ENCODE measurements at regions not wholly inside any gene's neighbourhood (a gene's known extent, or its start where the extent isn't known, plus 50 kb on each side); places are given as distances from the start of the nearest gene placed in this dataset.

DNA sequence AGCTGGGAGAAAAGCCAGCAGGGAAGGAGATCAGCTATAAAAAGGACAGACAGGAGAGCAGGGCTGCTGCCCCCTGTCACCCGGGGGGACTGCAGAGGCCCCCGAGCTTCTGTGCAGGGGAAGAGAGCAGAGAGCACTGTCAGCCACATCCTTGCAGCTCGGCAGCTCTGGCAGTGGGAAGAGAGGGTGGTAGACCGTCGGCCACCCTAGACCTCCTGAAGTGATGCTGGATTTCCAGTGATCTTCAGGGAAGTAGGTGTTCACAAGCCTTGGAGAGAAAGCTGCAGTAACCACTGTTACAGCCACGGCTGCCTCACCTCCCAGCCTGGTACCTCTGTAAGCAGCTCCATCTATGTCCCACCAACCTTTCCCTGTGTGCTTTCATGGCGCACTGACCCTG is 134.9 kb downstream of the TFCP2L1 start:
- TF ChIP-seq, protein P1, sequence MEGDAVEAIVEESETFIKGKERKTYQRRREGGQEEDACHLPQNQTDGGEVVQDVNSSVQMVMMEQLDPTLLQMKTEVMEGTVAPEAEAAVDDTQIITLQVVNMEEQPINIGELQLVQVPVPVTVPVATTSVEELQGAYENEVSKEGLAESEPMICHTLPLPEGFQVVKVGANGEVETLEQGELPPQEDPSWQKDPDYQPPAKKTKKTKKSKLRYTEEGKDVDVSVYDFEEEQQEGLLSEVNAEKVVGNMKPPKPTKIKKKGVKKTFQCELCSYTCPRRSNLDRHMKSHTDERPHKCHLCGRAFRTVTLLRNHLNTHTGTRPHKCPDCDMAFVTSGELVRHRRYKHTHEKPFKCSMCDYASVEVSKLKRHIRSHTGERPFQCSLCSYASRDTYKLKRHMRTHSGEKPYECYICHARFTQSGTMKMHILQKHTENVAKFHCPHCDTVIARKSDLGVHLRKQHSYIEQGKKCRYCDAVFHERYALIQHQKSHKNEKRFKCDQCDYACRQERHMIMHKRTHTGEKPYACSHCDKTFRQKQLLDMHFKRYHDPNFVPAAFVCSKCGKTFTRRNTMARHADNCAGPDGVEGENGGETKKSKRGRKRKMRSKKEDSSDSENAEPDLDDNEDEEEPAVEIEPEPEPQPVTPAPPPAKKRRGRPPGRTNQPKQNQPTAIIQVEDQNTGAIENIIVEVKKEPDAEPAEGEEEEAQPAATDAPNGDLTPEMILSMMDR (IDR thresholded peaks at IDR 0.05; ENCODE audit: poor library complexity, severe bottlenecking), result no peak
- no peaks in the 10 kb centered on the region for H3K4me1 ChIP-seq (ENCODE audit: insufficient read depth, poor library complexity, severe bottlenecking)
- no peak for DNase-seq (ENCODE audit: low spot score)
- no peaks in the 10 kb centered on the region for H3K9me3 ChIP-seq (ENCODE audit: severe bottlenecking)
- no peak for ATAC-seq (ENCODE audit: low read depth)
- no peak overlapping the region for H3K4me3 ChIP-seq (ENCODE audit: severe bottlenecking)
- no peaks in the 10 kb centered on the region for H3K27me3 ChIP-seq (ENCODE audit: insufficient read depth, poor library complexity, severe bottlenecking)
- H3K27ac ChIP-seq (ENCODE audit: poor library complexity, severe bottlenecking), result no peak overlapping the region
- H3K36me3 ChIP-seq (ENCODE audit: low read depth), result no peaks in the 10 kb centered on the region

DNA sequence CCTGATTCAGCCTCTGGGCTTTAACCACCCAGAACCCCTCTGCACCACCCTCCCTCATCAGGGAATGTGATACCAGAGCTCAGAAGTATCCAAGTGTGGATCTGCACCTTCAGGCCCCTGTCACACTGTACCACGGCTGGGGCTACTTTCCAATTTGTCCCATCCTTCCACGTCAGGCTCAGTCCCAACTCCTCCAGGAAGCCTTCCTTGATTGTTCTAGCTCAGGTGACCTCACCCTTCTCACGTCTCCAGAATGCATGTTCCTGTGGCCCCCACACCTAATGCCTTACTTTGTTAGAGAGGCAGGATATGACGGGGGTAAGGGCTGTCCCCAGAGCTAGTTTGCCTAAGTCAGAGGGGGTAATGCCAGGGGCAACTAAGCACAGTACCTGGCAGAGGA is 134.3 kb downstream of the TFCP2L1 start:
- Histone ChIP-seq H3K36me3 (ENCODE audit: low read depth) (no peaks in the 10 kb centered on the region), H3K4me3 (ENCODE audit: severe bottlenecking) (no peak overlapping the region), H3K27ac (ENCODE audit: poor library complexity, severe bottlenecking) (no peak overlapping the region), H3K9me3 (ENCODE audit: severe bottlenecking) (no peaks in the 10 kb centered on the region), H3K27me3 (ENCODE audit: insufficient read depth, poor library complexity, severe bottlenecking) (no peaks in the 10 kb centered on the region), H3K4me1 (ENCODE audit: insufficient read depth, poor library complexity, severe bottlenecking) (no peaks in the 10 kb centered on the region)
- TF ChIP-seq, protein P1 (IDR thresholded peaks at IDR 0.05; ENCODE audit: poor library complexity, severe bottlenecking), result no peak
- ATAC-seq (ENCODE audit: low read depth) (no peak), DNase-seq (ENCODE audit: low spot score) (no peak)

DNA sequence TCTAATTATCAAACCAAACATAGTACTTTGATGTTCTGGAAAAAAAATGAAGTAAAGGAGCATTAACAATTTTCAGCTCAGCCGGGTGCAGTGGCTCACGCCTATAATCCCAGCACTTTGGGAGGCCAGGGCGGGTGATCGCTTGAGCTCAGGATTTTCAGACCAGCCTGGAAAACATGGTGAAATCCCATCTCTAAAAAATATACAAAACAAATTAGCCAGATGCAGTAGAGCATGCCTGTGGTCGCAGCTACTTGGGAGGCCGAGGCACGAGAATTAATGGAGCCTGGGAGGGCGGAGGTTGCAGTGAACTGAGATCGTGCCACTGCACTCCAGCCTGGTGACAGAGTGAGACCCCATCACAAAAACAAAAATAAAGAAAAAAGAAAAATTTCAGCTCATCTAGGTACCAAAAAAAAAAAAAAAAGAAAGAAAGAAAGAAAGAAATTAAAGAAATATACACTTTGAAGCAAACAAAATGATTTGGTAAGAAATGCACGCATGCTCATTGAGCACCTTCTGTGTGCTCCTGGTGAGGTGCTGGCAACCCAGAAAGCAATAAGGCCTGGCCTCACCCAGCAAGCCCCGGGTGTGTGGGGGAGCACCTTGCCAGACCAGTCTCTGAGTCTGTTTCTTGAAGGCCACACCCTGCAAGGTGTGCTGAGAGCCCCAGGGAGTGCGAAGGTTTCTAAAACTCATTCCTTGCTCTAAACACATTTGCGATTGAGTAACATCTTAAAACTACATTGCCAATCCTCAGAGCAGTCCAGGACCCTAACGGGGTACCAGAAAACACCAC is 133.5 kb downstream of the TFCP2L1 start:
- no peaks in the 10 kb centered on the region for H3K4me1 ChIP-seq (ENCODE audit: insufficient read depth, poor library complexity, severe bottlenecking)
- DNase-seq (ENCODE audit: low spot score), result no peak
- TF ChIP-seq, protein P1 (IDR thresholded peaks at IDR 0.05; ENCODE audit: poor library complexity, severe bottlenecking), result no peak
- no peaks in the 10 kb centered on the region for H3K36me3 ChIP-seq (ENCODE audit: low read depth)
- no peaks in the 10 kb centered on the region for H3K9me3 ChIP-seq (ENCODE audit: severe bottlenecking)
- H3K27ac ChIP-seq (ENCODE audit: poor library complexity, severe bottlenecking), result no peak overlapping the region
- no peak overlapping the region for H3K4me3 ChIP-seq (ENCODE audit: severe bottlenecking)
- peak; percentile 69 for ATAC-seq (ENCODE audit: low read depth)
- H3K27me3 ChIP-seq (ENCODE audit: insufficient read depth, poor library complexity, severe bottlenecking), result no peaks in the 10 kb centered on the region

DNA sequence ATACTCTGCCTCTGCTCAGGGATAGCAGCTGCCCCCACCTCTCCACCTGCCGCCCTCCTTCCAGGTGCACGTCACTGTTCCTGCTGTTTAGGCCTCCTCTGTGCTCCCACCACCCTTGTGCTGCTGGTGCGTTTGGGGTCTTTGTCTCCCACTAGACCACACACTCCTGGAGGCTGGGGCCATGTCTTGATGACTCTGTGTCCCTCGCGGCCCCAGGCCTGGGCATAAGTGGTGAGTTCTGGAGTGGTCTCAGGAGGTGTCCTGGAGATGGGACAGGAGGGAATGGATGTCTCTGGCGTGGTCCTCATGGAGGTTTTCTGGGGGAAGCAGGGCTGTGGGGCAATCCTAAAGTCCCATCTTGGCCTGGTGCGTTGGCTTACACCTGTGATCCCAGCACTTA is 132.1 kb downstream of the TFCP2L1 start:
- TF ChIP-seq, protein P1 (IDR thresholded peaks at IDR 0.05; ENCODE audit: poor library complexity, severe bottlenecking), result no peak

DNA sequence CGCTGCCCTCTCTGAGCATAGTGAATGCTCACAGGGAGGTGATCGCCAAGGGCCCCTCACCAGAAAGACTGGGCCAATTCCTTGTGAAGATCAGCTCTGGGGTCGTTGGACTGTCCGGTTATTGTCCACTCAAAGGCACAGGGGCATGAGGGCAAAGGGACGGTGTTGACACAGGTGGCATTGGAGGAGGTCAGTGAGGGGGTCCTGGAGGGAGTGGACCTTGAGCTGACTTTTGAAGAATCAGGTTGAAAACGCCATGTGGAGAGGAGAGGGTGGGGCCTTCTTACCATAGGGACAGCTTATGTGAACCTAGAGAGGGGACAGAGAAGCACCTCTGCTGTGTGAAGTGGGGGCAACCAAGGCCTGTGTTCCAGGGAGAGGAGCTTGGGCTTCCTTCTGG is 131.5 kb downstream of the TFCP2L1 start:
- TF ChIP-seq, protein P1 (IDR thresholded peaks at IDR 0.05; ENCODE audit: poor library complexity, severe bottlenecking), result no peak
- ATAC-seq (ENCODE audit: low read depth) (no peak), DNase-seq (ENCODE audit: low spot score) (no peak)
- H3K36me3 ChIP-seq (ENCODE audit: low read depth), result no peaks in the 10 kb centered on the region
- H3K4me3 ChIP-seq (ENCODE audit: severe bottlenecking), result no peak overlapping the region
- no peak overlapping the region for H3K27ac ChIP-seq (ENCODE audit: poor library complexity, severe bottlenecking)
- no peaks in the 10 kb centered on the region for H3K4me1 ChIP-seq (ENCODE audit: insufficient read depth, poor library complexity, severe bottlenecking)
- no peaks in the 10 kb centered on the region for H3K9me3 ChIP-seq (ENCODE audit: severe bottlenecking)
- no peaks in the 10 kb centered on the region for H3K27me3 ChIP-seq (ENCODE audit: insufficient read depth, poor library complexity, severe bottlenecking)

More for the DNA sequence above, 132.1 kb downstream of the TFCP2L1 start:
- Histone ChIP-seq H3K9me3 (ENCODE audit: severe bottlenecking) (no peaks in the 10 kb centered on the region), H3K4me3 (ENCODE audit: severe bottlenecking) (no peak overlapping the region), H3K27ac (ENCODE audit: poor library complexity, severe bottlenecking) (no peak overlapping the region), H3K27me3 (ENCODE audit: insufficient read depth, poor library complexity, severe bottlenecking) (no peaks in the 10 kb centered on the region), H3K4me1 (ENCODE audit: insufficient read depth, poor library complexity, severe bottlenecking) (no peaks in the 10 kb centered on the region), H3K36me3 (ENCODE audit: low read depth) (no peaks in the 10 kb centered on the region)
- DNase-seq (ENCODE audit: low spot score) (no peak), ATAC-seq (ENCODE audit: low read depth) (no peak)

All from RWPE2 (cell line).